ENCODE measurements at regions not wholly inside any gene's neighbourhood (a gene's known extent, or its start where the extent isn't known, plus 50 kb on each side); places are given as distances from the start of the nearest gene placed in this dataset.

- TF ChIP-seq CTCF (IDR thresholded peaks at IDR 0.05) (no peak), POLR2A (IDR thresholded peaks at IDR 0.05) (no peak)
- no peaks in the 10 kb centered on the region for H3K4me1 ChIP-seq
- no peak overlapping the region for H3K27ac ChIP-seq
- H3K4me3 ChIP-seq: no peak overlapping the region
- peaks cover 0 to 4% (median 0%) of the 10 kb centered on the region in 4 donors for H3K9me3 ChIP-seq
- H3K36me3 ChIP-seq: no peaks in the 10 kb centered on the region
- no peaks in the 10 kb centered on the region for H3K27me3 ChIP-seq
- DNase-seq: no peak
These were observed 513.0 kb upstream of the ANKRD30A start for GRCh38 chr10:36612436-36612835.

GRCh38 chr10:36608866-36609265 lies 516.5 kb upstream of the ANKRD30A start:
- no peaks in the 10 kb centered on the region for H3K27me3 ChIP-seq
- H3K4me3 ChIP-seq: no peak overlapping the region
- H3K9me3 ChIP-seq: peaks cover 0 to 4% (median 0%) of the 10 kb centered on the region in 4 donors
- no peaks in the 10 kb centered on the region for H3K36me3 ChIP-seq
- H3K4me1 ChIP-seq: no peaks in the 10 kb centered on the region
- DNase-seq: no peak
- H3K27ac ChIP-seq: no peak overlapping the region
- no peak for TF ChIP-seq CTCF (IDR thresholded peaks at IDR 0.05)
- TF ChIP-seq POLR2A (IDR thresholded peaks at IDR 0.05): no peak

GRCh38 chr10:36608251-36608650 lies 517.1 kb upstream of the ANKRD30A start:
- Histone ChIP-seq H3K9me3 (peaks cover 0 to 4% (median 0%) of the 10 kb centered on the region in 4 donors), H3K4me3 (no peak overlapping the region), H3K27ac (no peak overlapping the region), H3K36me3 (no peaks in the 10 kb centered on the region), H3K4me1 (no peaks in the 10 kb centered on the region), H3K27me3 (no peaks in the 10 kb centered on the region)
- TF ChIP-seq CTCF (IDR thresholded peaks at IDR 0.05): no peak
- TF ChIP-seq POLR2A (IDR thresholded peaks at IDR 0.05): no peak
- DNase-seq: no peak

GRCh38 chr10:36606234-36606839 lies 519.1 kb upstream of the ANKRD30A start:
- no peaks in the 10 kb centered on the region for H3K36me3 ChIP-seq
- H3K27me3 ChIP-seq: no peaks in the 10 kb centered on the region
- H3K9me3 ChIP-seq: peaks cover 0 to 4% (median 0%) of the 10 kb centered on the region in 4 donors
- no peak overlapping the region for H3K4me3 ChIP-seq
- H3K27ac ChIP-seq: no peak overlapping the region
- H3K4me1 ChIP-seq: no peaks in the 10 kb centered on the region
- DNase-seq: no peak
- no peak for TF ChIP-seq POLR2A (IDR thresholded peaks at IDR 0.05)
- no peak for TF ChIP-seq CTCF (IDR thresholded peaks at IDR 0.05)

GRCh38 chr10:36604316-36604715 lies 521.1 kb upstream of the ANKRD30A start:
- no peak for DNase-seq
- Histone ChIP-seq H3K9me3 (peaks cover 0 to 4% (median 0%) of the 10 kb centered on the region in 4 donors), H3K27me3 (no peaks in the 10 kb centered on the region), H3K36me3 (no peaks in the 10 kb centered on the region), H3K4me1 (no peaks in the 10 kb centered on the region), H3K4me3 (no peak overlapping the region), H3K27ac (no peak overlapping the region)
- no peak for TF ChIP-seq POLR2A (IDR thresholded peaks at IDR 0.05)
- no peak for TF ChIP-seq CTCF (IDR thresholded peaks at IDR 0.05)

- no peaks in the 10 kb centered on the region for H3K4me1 ChIP-seq
- H3K27me3 ChIP-seq: no peaks in the 10 kb centered on the region
- H3K9me3 ChIP-seq: peaks cover 0 to 2% (median 0%) of the 10 kb centered on the region in 4 donors
- no peak overlapping the region for H3K27ac ChIP-seq
- H3K36me3 ChIP-seq: no peaks in the 10 kb centered on the region
- TF ChIP-seq POLR2A (IDR thresholded peaks at IDR 0.05) (no peak), CTCF (IDR thresholded peaks at IDR 0.05) (no peak)
- DNase-seq: no peak
- no peak overlapping the region for H3K4me3 ChIP-seq
These were observed 521.7 kb upstream of the ANKRD30A start for GRCh38 chr10:36603688-36604087.

Measured in Peyer's patch (tissue), 4 donors.